ENCODE measurements at regions not wholly inside any gene's neighbourhood (a gene's known extent, or its start where the extent isn't known, plus 50 kb on each side); places are given as distances from the start of the nearest gene placed in this dataset.

DNA sequence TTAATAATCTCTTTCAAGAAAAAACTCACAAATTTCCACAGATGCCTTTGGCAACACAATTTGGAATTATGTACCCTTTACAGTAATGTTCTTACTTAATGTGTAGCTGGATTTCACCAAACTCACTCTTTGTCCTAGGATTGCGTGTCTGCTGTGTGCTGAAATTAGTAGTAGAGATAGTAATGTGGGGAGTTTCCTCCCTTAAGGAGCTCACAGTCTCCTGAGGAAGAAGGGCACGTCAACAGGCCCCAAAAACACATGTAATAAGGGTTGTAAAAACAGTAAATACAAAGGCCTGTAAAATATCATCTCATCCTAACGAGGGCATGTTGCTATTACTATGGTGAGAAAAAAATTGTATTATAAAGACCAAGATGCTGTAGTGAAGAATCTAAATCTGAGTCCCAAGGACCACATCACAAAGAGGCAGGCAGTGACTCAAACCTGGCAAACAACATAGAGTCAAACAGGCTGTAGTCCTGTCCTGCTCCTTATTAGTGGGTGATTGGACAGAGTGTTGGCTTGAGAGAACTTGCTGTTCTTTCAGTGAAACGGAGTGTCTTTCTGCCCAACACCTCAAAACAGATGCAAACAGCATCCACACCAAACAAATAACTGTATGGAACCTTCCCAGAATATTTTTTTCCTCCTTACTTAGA lies 83.2 kb upstream of the PAPPA start:
- TF ChIP-seq, protein P1, sequence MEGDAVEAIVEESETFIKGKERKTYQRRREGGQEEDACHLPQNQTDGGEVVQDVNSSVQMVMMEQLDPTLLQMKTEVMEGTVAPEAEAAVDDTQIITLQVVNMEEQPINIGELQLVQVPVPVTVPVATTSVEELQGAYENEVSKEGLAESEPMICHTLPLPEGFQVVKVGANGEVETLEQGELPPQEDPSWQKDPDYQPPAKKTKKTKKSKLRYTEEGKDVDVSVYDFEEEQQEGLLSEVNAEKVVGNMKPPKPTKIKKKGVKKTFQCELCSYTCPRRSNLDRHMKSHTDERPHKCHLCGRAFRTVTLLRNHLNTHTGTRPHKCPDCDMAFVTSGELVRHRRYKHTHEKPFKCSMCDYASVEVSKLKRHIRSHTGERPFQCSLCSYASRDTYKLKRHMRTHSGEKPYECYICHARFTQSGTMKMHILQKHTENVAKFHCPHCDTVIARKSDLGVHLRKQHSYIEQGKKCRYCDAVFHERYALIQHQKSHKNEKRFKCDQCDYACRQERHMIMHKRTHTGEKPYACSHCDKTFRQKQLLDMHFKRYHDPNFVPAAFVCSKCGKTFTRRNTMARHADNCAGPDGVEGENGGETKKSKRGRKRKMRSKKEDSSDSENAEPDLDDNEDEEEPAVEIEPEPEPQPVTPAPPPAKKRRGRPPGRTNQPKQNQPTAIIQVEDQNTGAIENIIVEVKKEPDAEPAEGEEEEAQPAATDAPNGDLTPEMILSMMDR (IDR thresholded peaks at IDR 0.05) = no peak
- TF ChIP-seq POLR2AphosphoS5 (IDR thresholded peaks at IDR 0.05; ENCODE audit: low read depth, low read length) (no peak), SIN3A (IDR thresholded peaks at IDR 0.05; ENCODE audit: borderline replicate concordance, insufficient read depth, low read depth, low read length) (no peak), TCF7L2 (IDR thresholded peaks at IDR 0.05; ENCODE audit: low read depth, low read length) (no peak)
- TF ChIP-seq, protein P2, sequence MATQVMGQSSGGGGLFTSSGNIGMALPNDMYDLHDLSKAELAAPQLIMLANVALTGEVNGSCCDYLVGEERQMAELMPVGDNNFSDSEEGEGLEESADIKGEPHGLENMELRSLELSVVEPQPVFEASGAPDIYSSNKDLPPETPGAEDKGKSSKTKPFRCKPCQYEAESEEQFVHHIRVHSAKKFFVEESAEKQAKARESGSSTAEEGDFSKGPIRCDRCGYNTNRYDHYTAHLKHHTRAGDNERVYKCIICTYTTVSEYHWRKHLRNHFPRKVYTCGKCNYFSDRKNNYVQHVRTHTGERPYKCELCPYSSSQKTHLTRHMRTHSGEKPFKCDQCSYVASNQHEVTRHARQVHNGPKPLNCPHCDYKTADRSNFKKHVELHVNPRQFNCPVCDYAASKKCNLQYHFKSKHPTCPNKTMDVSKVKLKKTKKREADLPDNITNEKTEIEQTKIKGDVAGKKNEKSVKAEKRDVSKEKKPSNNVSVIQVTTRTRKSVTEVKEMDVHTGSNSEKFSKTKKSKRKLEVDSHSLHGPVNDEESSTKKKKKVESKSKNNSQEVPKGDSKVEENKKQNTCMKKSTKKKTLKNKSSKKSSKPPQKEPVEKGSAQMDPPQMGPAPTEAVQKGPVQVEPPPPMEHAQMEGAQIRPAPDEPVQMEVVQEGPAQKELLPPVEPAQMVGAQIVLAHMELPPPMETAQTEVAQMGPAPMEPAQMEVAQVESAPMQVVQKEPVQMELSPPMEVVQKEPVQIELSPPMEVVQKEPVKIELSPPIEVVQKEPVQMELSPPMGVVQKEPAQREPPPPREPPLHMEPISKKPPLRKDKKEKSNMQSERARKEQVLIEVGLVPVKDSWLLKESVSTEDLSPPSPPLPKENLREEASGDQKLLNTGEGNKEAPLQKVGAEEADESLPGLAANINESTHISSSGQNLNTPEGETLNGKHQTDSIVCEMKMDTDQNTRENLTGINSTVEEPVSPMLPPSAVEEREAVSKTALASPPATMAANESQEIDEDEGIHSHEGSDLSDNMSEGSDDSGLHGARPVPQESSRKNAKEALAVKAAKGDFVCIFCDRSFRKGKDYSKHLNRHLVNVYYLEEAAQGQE (IDR thresholded peaks at IDR 0.05; ENCODE audit: insufficient read depth in 1 of 2, low read depth in 2 of 2, low read length in 1 of 2) = no peak
